ENCODE measurements at regions not wholly inside any gene's neighbourhood (a gene's known extent, or its start where the extent isn't known, plus 50 kb on each side); places are given as distances from the start of the nearest gene placed in this dataset.

DNA sequence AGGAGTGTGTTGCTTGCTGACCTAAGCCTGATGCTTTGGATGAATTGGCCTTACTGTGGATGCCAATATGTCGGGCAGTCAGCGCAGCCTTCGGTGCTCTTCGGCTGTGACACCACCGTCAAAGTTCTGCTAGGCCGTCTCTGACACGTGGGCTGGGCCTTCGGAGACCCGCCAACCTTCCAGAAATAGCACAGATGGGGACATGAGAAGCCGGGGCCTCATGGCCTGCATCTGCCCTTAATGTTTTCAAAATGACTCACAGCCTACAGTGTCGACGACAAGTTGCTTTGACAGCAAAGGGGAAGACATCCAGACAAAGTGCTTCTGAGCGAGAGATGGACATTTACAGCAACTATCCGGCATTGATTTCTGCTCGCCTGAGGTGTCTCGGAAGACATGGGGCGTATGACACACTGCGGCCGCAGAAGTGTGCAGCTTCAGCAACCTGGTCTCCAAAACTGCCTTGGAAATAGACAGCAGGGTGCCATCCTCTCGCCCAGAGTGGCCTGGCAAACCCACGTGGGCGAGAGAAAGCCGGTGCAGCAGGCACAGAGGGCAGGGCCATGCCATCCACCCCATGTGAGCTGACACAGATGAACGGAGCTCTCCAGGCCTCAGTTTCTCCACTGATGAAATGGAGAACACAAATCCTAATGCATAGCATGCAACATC, 94.0 kb upstream of the PPP2R2D start:
- Histone ChIP-seq H3K27me3 (ENCODE audit: control insufficient read depth in 2 of 2, insufficient read depth in 2 of 2, low read length in 2 of 2) (no peaks in the 10 kb centered on the region), H3K9ac (ENCODE audit: insufficient read depth, low read length, poor library complexity, severe bottlenecking) (no peak overlapping the region), H3K4me3 (replicated peaks in 1 of 3; ENCODE audit: low read depth in 2 of 3, low read length in 3 of 3) (no peak overlapping the region), H2AFZ (ENCODE audit: insufficient read depth, low read depth, low read length, poor library complexity, severe bottlenecking) (no peak overlapping the region), H3K4me2 (replicated peaks; ENCODE audit: extremely low read depth, low read length, poor library complexity, severe bottlenecking) (no peak overlapping the region), H3K4me1 (ENCODE audit: control insufficient read depth in 1 of 2, insufficient read depth in 2 of 2, low read length in 2 of 2) (no peaks in the 10 kb centered on the region), H4K20me1 (ENCODE audit: insufficient read depth, low read length) (no peaks in the 10 kb centered on the region), H3K36me3 (replicated peaks in 1 of 2; ENCODE audit: control insufficient read depth in 1 of 2, insufficient read depth in 2 of 2, low read length in 2 of 2) (no peaks in the 10 kb centered on the region), H3K9me3 (replicated peaks in 1 of 2; ENCODE audit: control insufficient read depth in 1 of 2, insufficient read depth in 1 of 2, low read length in 2 of 2) (no peaks in the 10 kb centered on the region), H3K79me2 (ENCODE audit: insufficient read depth, low read length) (no peaks in the 10 kb centered on the region), H3K27ac (ENCODE audit: low read depth in 1 of 2, low read length in 2 of 2) (no peak overlapping the region)
- no peak overlapping the region for H3K4me3 Mint-ChIP-seq
- H3K9me3 Mint-ChIP-seq: peaks cover 0 to 2% (median 0%) of the 10 kb centered on the region in 7 donors
- DNase-seq: no peak
- H3K27ac Mint-ChIP-seq: no peak overlapping the region
- H3K36me3 Mint-ChIP-seq: no peaks in the 10 kb centered on the region
- H3K27me3 Mint-ChIP-seq (ENCODE audit: low read depth in 3 of 3): peaks cover 3 to 10% (median 9%) of the 10 kb centered on the region in 3 donors
- 90% methylated on average over 23 of the region's 24 CpGs for WGBS (ENCODE audit: insufficient coverage)
- TF ChIP-seq, protein P1, sequence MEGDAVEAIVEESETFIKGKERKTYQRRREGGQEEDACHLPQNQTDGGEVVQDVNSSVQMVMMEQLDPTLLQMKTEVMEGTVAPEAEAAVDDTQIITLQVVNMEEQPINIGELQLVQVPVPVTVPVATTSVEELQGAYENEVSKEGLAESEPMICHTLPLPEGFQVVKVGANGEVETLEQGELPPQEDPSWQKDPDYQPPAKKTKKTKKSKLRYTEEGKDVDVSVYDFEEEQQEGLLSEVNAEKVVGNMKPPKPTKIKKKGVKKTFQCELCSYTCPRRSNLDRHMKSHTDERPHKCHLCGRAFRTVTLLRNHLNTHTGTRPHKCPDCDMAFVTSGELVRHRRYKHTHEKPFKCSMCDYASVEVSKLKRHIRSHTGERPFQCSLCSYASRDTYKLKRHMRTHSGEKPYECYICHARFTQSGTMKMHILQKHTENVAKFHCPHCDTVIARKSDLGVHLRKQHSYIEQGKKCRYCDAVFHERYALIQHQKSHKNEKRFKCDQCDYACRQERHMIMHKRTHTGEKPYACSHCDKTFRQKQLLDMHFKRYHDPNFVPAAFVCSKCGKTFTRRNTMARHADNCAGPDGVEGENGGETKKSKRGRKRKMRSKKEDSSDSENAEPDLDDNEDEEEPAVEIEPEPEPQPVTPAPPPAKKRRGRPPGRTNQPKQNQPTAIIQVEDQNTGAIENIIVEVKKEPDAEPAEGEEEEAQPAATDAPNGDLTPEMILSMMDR (IDR thresholded peaks at IDR 0.05): no peak
- intact Hi-C loops (cut with micrococcal nuclease): no loop called here
- H3K4me1 Mint-ChIP-seq: no peaks in the 10 kb centered on the region

DNA sequence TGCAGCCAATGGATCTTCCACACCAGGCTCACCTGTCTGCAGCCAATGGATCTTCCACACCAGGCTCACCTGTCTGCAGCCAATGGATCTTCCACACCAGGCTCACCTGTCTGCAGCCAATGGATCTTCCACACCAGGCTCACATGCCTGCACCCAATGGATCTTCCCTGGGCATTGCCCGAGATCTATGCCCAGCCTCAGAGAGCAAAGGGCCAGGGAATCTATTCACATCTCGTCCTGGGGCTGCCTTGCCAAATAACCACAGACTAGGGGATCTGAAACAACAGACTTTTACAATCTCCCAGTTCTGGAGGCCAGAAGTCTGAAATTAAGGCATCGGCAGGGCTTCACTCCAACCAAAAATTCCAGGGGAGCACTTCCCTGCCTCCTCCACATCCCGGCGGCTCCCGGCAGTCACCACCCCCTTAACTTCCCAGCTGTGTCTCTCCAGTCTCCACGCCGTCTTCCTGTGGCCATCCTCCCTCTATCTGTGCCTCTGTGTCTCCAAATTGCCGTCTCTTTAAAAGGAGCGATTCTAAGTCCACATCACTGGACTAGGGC, 92.4 kb upstream of the PPP2R2D start:
- Mint-ChIP-seq H3K9me3 (peaks cover 0 to 2% (median 0%) of the 10 kb centered on the region in 7 donors), H3K27me3 (ENCODE audit: low read depth in 3 of 3) (peaks cover 2 to 10% (median 4%) of the 10 kb centered on the region in 3 donors), H3K4me3 (no peak overlapping the region), H3K36me3 (no peaks in the 10 kb centered on the region), H3K4me1 (no peaks in the 10 kb centered on the region), H3K27ac (no peak overlapping the region)
- H3K36me3 ChIP-seq (replicated peaks in 1 of 2; ENCODE audit: control insufficient read depth in 1 of 2, insufficient read depth in 2 of 2, low read length in 2 of 2): no peaks in the 10 kb centered on the region
- intact Hi-C loops (cut with micrococcal nuclease): no loop called here
- WGBS (ENCODE audit: insufficient coverage): 85% methylated on average over 9 of the region's 10 CpGs
- H3K4me1 ChIP-seq (ENCODE audit: control insufficient read depth in 1 of 2, insufficient read depth in 2 of 2, low read length in 2 of 2): no peaks in the 10 kb centered on the region
- TF ChIP-seq, protein P1 (IDR thresholded peaks at IDR 0.05): no peak
- H2AFZ ChIP-seq (ENCODE audit: insufficient read depth, low read depth, low read length, poor library complexity, severe bottlenecking): no peak overlapping the region
- H3K9ac ChIP-seq (ENCODE audit: insufficient read depth, low read length, poor library complexity, severe bottlenecking): no peak overlapping the region
- H4K20me1 ChIP-seq (ENCODE audit: insufficient read depth, low read length): no peaks in the 10 kb centered on the region
- DNase-seq: no peak
- no peak overlapping the region for H3K4me2 ChIP-seq (replicated peaks; ENCODE audit: extremely low read depth, low read length, poor library complexity, severe bottlenecking)
- H3K79me2 ChIP-seq (ENCODE audit: insufficient read depth, low read length): no peaks in the 10 kb centered on the region
- H3K9me3 ChIP-seq (replicated peaks in 1 of 2; ENCODE audit: control insufficient read depth in 1 of 2, insufficient read depth in 1 of 2, low read length in 2 of 2): no peaks in the 10 kb centered on the region
- no peak overlapping the region for H3K27ac ChIP-seq (ENCODE audit: low read depth in 1 of 2, low read length in 2 of 2)
- H3K4me3 ChIP-seq (replicated peaks in 1 of 3; ENCODE audit: low read depth in 2 of 3, low read length in 3 of 3): no peak overlapping the region
- no peaks in the 10 kb centered on the region for H3K27me3 ChIP-seq (ENCODE audit: control insufficient read depth in 2 of 2, insufficient read depth in 2 of 2, low read length in 2 of 2)

Data from CD14-positive monocyte (primary cell).